Central memory CD8-positive, alpha-beta T cell (primary cell): ENCODE measurements at regions not wholly inside any gene's neighbourhood (a gene's known extent, or its start where the extent isn't known, plus 50 kb on each side); places are given as distances from the start of the nearest gene placed in this dataset.

Experiments
- ATAC-seq: fragments of 150-1000 bp; cut with Tn5 transposase; replicated peaks from 2 replicates; pipeline ENCODE4 v1.10.0; 2022; ENCODE audit warnings: mild to moderate bottlenecking, moderate FRiP score, moderate number of reproducible peaks; ENCODE audit not compliant: poor library complexity, severe bottlenecking; ENCODE audit errors: extremely low read depth
- DNase-seq, 2 donors: peaks; one replicate each; pipeline ENCODE4 v3.0.0; 2021; ENCODE audit warnings: low spot score in 2 of 2
- H3K27ac Mint-ChIP-seq: one replicate; pipeline ENCODE4 v1.8.0; 2022; ENCODE audit warnings: low read depth, mild to moderate bottlenecking, moderate library complexity, mixed read lengths
- H3K27me3 Mint-ChIP-seq: one replicate; pipeline ENCODE4 v1.8.0; 2022; ENCODE audit warnings: mixed read lengths
- H3K36me3 Mint-ChIP-seq: one replicate; pipeline ENCODE4 v1.8.0; 2022; ENCODE audit warnings: mild to moderate bottlenecking, moderate library complexity, mixed read lengths; ENCODE audit not compliant: insufficient read depth
- H3K4me1 Mint-ChIP-seq: one replicate; pipeline ENCODE4 v1.8.0; 2022; ENCODE audit warnings: mixed read lengths
- H3K4me3 Mint-ChIP-seq: one replicate; pipeline ENCODE4 v1.8.0; 2022; ENCODE audit warnings: mild to moderate bottlenecking, moderate library complexity, mixed read lengths
- H3K9me3 Mint-ChIP-seq: one replicate; pipeline ENCODE4 v1.8.0; 2022; ENCODE audit warnings: mixed read lengths

- H3K27ac Mint-ChIP-seq: no peak overlapping the region
- no peak overlapping the region for H3K4me3 Mint-ChIP-seq
- DNase-seq: no peak
- H3K4me1 Mint-ChIP-seq: no peaks in the 10 kb centered on the region
- H3K27me3 Mint-ChIP-seq: peaks cover 16% of the 10 kb centered on the region
- H3K9me3 Mint-ChIP-seq: no peaks in the 10 kb centered on the region
- no peaks in the 10 kb centered on the region for H3K36me3 Mint-ChIP-seq
- no peak for ATAC-seq
Observed at GRCh38 chr3:188951734-188952133, 220.0 kb upstream of the TPRG1 start.

- H3K36me3 Mint-ChIP-seq: no peaks in the 10 kb centered on the region
Observed at GRCh38 chr3:188954590-188955208, 217.1 kb upstream of the TPRG1 start.

GRCh38 chr3:188955919-188956318, 215.9 kb upstream of the TPRG1 start:
- no peaks in the 10 kb centered on the region for H3K27me3 Mint-ChIP-seq
- no peak for DNase-seq
- H3K36me3 Mint-ChIP-seq: no peaks in the 10 kb centered on the region

More at GRCh38 chr3:188954590-188955208, 217.1 kb upstream of the TPRG1 start:
- ATAC-seq (peak; percentile 67), DNase-seq (peak; percentile 39 to 58)
- no peak overlapping the region for H3K27ac Mint-ChIP-seq
- no peaks in the 10 kb centered on the region for H3K9me3 Mint-ChIP-seq
- peaks cover 1% of the 10 kb centered on the region for H3K27me3 Mint-ChIP-seq
- H3K4me3 Mint-ChIP-seq: no peak overlapping the region
- no peaks in the 10 kb centered on the region for H3K4me1 Mint-ChIP-seq

GRCh38 chr3:188956839-188957489, 214.8 kb upstream of the TPRG1 start:
- H3K27ac Mint-ChIP-seq: no peak overlapping the region
- H3K4me3 Mint-ChIP-seq: no peak overlapping the region
- peaks cover 3% of the 10 kb centered on the region for H3K4me1 Mint-ChIP-seq
- H3K36me3 Mint-ChIP-seq: peaks cover under 1% of the 10 kb centered on the region
- no peak for ATAC-seq
- H3K9me3 Mint-ChIP-seq: no peaks in the 10 kb centered on the region
- H3K27me3 Mint-ChIP-seq: no peaks in the 10 kb centered on the region
- DNase-seq: no peak

More at GRCh38 chr3:188955919-188956318, 215.9 kb upstream of the TPRG1 start:
- Mint-ChIP-seq H3K4me1 (no peaks in the 10 kb centered on the region), H3K4me3 (no peak overlapping the region), H3K27ac (no peak overlapping the region), H3K9me3 (no peaks in the 10 kb centered on the region)
- ATAC-seq: no peak

- no peak for ATAC-seq
- H3K4me3 Mint-ChIP-seq: no peak overlapping the region
- no peaks in the 10 kb centered on the region for H3K27me3 Mint-ChIP-seq
- H3K4me1 Mint-ChIP-seq: peaks cover 7% of the 10 kb centered on the region
- H3K27ac Mint-ChIP-seq: no peak overlapping the region
- H3K36me3 Mint-ChIP-seq: peaks cover 1% of the 10 kb centered on the region
- DNase-seq: no peak
- no peaks in the 10 kb centered on the region for H3K9me3 Mint-ChIP-seq
Observed at GRCh38 chr3:188959013-188959412, 212.8 kb upstream of the TPRG1 start.

GRCh38 chr3:188962253-188963247, 209.2 kb upstream of the TPRG1 start:
- ATAC-seq: no peak
- Mint-ChIP-seq H3K4me1 (peaks cover 7% of the 10 kb centered on the region), H3K27ac (no peak overlapping the region), H3K27me3 (no peaks in the 10 kb centered on the region), H3K9me3 (no peaks in the 10 kb centered on the region), H3K4me3 (no peak overlapping the region), H3K36me3 (peaks cover 1% of the 10 kb centered on the region)
- no peak for DNase-seq

GRCh38 chr3:188964957-188965356, 206.8 kb upstream of the TPRG1 start:
- ATAC-seq (no peak), DNase-seq (no peak)
- Mint-ChIP-seq H3K27ac (no peak overlapping the region), H3K9me3 (no peaks in the 10 kb centered on the region), H3K4me3 (no peak overlapping the region), H3K36me3 (peaks cover 1% of the 10 kb centered on the region), H3K27me3 (no peaks in the 10 kb centered on the region), H3K4me1 (peaks cover 7% of the 10 kb centered on the region)

GRCh38 chr3:188972310-188972709, 199.5 kb upstream of the TPRG1 start:
- H3K4me3 Mint-ChIP-seq: peak overlapping the region; percentile 1
- DNase-seq: no peak

GRCh38 chr3:188974856-188975599, 196.7 kb upstream of the TPRG1 start:
- Mint-ChIP-seq H3K36me3 (no peaks in the 10 kb centered on the region), H3K9me3 (no peaks in the 10 kb centered on the region), H3K27ac (peak overlapping the region; percentile 92), H3K27me3 (no peaks in the 10 kb centered on the region), H3K4me1 (peaks cover 44% of the 10 kb centered on the region), H3K4me3 (peak overlapping the region; percentile 65)
- peak in 1 of 2 donors; percentile 55 for DNase-seq
- ATAC-seq: peak; percentile 96

More at GRCh38 chr3:188972310-188972709, 199.5 kb upstream of the TPRG1 start:
- no peak for ATAC-seq
- no peak overlapping the region for H3K27ac Mint-ChIP-seq
- H3K9me3 Mint-ChIP-seq: no peaks in the 10 kb centered on the region
- no peaks in the 10 kb centered on the region for H3K27me3 Mint-ChIP-seq
- H3K4me1 Mint-ChIP-seq: peaks cover 44% of the 10 kb centered on the region
- H3K36me3 Mint-ChIP-seq: no peaks in the 10 kb centered on the region

GRCh38 chr3:188975600-188976314, 196.0 kb upstream of the TPRG1 start:
- Mint-ChIP-seq H3K4me1 (peaks cover 44% of the 10 kb centered on the region), H3K36me3 (no peaks in the 10 kb centered on the region), H3K4me3 (peak overlapping the region; percentile 65), H3K27me3 (no peaks in the 10 kb centered on the region), H3K27ac (peak overlapping the region; percentile 92), H3K9me3 (no peaks in the 10 kb centered on the region)
- DNase-seq (no peak), ATAC-seq (no peak)

- Mint-ChIP-seq H3K9me3 (no peaks in the 10 kb centered on the region), H3K4me3 (no peak overlapping the region), H3K27ac (peak overlapping the region; percentile 92), H3K27me3 (no peaks in the 10 kb centered on the region), H3K36me3 (no peaks in the 10 kb centered on the region), H3K4me1 (peaks cover 44% of the 10 kb centered on the region)
- no peak for ATAC-seq
- DNase-seq: no peak
Observed at GRCh38 chr3:188976407-188976806, 195.4 kb upstream of the TPRG1 start.
